ENCODE measurements at regions not wholly inside any gene's neighbourhood (a gene's known extent, or its start where the extent isn't known, plus 50 kb on each side); places are given as distances from the start of the nearest gene placed in this dataset.

DNA sequence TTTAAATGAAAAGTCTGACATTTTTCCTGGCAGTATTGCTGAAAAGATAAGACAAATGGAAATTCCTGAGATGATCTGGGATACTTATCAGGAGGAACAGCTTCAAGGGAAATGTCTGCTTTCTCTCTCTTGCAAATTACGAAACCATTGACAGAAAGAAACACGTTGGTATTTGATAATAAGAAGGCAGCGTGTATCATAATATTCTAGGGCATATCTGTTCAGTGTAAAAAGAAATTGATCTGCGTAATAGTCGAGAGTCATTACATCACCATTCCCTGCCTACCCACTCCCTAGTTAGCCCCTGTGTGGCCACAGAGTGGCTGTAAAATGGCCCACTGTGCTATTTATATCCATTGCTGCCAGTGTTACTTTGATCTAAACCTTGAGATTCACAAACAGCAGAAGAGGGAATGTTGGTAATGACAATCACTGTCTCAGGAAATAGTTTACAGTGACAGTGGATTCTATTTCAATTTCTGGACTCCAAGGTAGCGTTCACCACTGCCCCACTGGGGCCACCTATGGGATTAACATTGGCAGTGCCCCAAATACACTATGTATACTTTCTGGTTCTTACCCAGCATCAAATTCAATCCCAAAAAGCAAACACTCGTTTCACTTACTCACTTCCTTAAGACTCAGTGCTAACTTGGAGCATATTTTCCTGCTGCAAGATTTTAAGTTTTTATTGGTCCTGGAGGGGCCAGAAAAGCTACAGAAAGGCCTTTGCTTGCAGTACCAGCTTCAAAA is 133.4 kb upstream of the GAS1 start:
- Histone ChIP-seq H3K27me3 (ENCODE audit: insufficient read depth, low read length) (no peaks in the 10 kb centered on the region), H2AFZ (ENCODE audit: low read depth, low read length) (no peak overlapping the region), H3K4me3 (ENCODE audit: low read length) (no peak overlapping the region), H3K36me3 (ENCODE audit: insufficient read depth, low read length) (no peaks in the 10 kb centered on the region), H3K9me3 (ENCODE audit: low read length) (no peaks in the 10 kb centered on the region), H3K4me1 (ENCODE audit: insufficient read depth, low read length) (no peaks in the 10 kb centered on the region)

DNA sequence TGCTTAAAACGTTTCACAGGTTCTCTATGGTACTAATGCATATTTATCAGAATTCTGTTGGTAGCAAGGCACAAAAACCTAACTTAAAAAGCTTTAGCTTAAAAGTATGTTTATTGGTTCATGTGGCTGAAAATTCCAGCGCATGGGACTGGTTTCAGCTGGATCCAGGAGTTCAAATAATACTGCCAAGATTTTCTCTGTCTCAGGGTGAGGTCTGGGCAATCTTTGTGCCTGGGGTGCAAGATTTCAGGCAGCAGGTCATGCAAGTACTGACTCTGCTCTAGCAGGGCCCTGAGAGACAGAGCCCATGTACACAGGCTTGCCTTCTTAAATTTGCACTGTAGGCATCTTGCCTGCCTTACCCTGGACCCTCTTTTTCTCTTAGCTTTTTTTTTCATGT is 134.2 kb upstream of the GAS1 start:
- H3K4me3 ChIP-seq (ENCODE audit: low read length) = no peak overlapping the region

DNA sequence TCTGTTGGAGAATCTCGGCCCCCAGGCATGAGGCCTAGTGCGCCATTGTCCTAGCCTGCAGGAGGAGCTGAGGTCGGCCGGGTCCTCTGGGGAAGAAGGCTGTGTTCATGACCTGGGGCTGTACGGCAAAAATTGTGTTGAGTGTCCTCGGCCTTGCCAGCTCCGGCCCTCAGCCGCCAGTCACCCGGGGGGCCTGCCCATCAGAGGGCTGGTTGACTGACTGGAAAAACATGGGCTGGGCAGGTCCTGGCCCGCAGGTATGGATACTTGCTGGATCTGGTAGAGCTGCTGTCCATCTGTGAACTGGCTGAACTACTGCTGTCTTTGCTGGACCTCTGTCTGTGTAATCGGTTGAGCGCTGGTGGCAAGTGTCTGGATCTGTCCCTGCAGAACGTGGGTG is 136.7 kb upstream of the GAS1 start:
- Histone ChIP-seq H3K27me3 (ENCODE audit: insufficient read depth, low read length) (no peaks in the 10 kb centered on the region), H3K36me3 (ENCODE audit: insufficient read depth, low read length) (no peaks in the 10 kb centered on the region), H3K9me3 (ENCODE audit: low read length) (no peaks in the 10 kb centered on the region), H3K4me3 (ENCODE audit: low read length) (no peak overlapping the region), H3K4me1 (ENCODE audit: insufficient read depth, low read length) (no peaks in the 10 kb centered on the region), H2AFZ (ENCODE audit: low read depth, low read length) (no peak overlapping the region)

More for the DNA sequence above, 134.2 kb upstream of the GAS1 start:
- H3K27me3 ChIP-seq (ENCODE audit: insufficient read depth, low read length) = no peaks in the 10 kb centered on the region
- H2AFZ ChIP-seq (ENCODE audit: low read depth, low read length) = no peak overlapping the region
- H3K9me3 ChIP-seq (ENCODE audit: low read length) = no peaks in the 10 kb centered on the region
- H3K36me3 ChIP-seq (ENCODE audit: insufficient read depth, low read length) = no peaks in the 10 kb centered on the region
- H3K4me1 ChIP-seq (ENCODE audit: insufficient read depth, low read length) = no peaks in the 10 kb centered on the region

DNA sequence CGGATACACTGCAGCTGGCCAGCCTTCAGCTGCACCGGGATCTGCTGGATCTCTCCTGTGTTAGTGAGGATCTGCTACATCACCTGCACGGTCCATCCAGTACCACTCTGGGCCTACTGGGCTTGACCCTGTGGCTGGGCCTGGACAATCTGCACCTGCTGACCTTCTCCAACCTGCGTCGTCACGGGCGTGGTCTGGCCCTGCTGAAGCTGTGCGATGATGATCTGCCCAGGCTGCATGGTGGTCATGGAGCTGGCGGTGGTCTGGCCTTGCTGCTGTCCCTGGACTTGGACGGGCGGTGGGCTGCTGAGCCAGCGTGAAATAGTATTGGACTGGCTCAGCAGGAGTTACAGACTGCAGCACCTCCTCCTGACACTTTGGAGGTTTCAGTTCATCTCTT is 137.1 kb upstream of the GAS1 start:
- H3K4me1 ChIP-seq (ENCODE audit: insufficient read depth, low read length) = no peaks in the 10 kb centered on the region
- H2AFZ ChIP-seq (ENCODE audit: low read depth, low read length) = no peak overlapping the region
- H3K36me3 ChIP-seq (ENCODE audit: insufficient read depth, low read length) = no peaks in the 10 kb centered on the region
- H3K9me3 ChIP-seq (ENCODE audit: low read length) = no peaks in the 10 kb centered on the region
- no peak overlapping the region for H3K4me3 ChIP-seq (ENCODE audit: low read length)
- H3K27me3 ChIP-seq (ENCODE audit: insufficient read depth, low read length) = no peaks in the 10 kb centered on the region

DNA sequence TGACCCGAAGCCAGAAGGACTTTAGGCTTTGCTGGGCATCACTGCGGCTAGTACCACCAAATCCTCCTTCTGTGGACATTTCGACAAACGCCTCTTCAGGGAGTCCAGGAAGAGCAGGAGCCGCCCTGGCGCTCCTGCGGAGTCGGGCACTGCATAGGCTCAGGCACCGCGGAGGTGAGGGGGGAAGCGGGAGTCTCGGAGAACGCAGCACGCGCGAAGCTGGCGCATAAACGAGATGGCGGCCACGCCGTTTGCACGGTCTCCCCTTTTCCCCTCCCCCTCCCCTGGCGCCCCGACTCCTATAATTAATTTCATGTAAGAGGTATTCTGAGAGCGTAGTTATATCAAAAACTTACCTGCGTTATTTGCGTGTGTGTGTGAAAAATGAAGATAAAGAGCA is 137.8 kb upstream of the GAS1 start:
- no peak overlapping the region for H3K4me3 ChIP-seq (ENCODE audit: low read length)
- H2AFZ ChIP-seq (ENCODE audit: low read depth, low read length) = no peak overlapping the region
- H3K27me3 ChIP-seq (ENCODE audit: insufficient read depth, low read length) = no peaks in the 10 kb centered on the region
- no peaks in the 10 kb centered on the region for H3K4me1 ChIP-seq (ENCODE audit: insufficient read depth, low read length)
- no peaks in the 10 kb centered on the region for H3K9me3 ChIP-seq (ENCODE audit: low read length)
- H3K36me3 ChIP-seq (ENCODE audit: insufficient read depth, low read length) = no peaks in the 10 kb centered on the region

DNA sequence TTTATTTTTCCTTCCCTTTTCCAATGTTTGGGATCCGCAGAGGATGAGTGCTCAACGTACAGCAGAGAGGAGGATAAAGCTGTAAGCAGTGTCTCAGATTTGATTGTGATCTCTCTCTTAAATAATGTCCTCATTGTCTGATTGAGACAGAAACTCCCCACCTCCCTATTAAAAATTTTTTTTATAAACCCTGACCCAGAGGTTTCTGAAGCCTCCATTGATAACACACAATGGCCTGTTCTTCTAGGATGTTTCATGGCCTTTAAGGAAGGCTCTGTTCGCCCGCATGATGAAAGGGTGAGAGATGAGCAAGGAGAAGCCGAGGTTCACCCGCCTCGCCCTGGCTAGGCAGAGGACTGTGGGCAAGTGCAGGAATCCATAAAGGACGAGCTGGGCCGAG is 138.2 kb upstream of the GAS1 start:
- Histone ChIP-seq H3K4me3 (ENCODE audit: low read length) (no peak overlapping the region), H3K36me3 (ENCODE audit: insufficient read depth, low read length) (no peaks in the 10 kb centered on the region), H3K4me1 (ENCODE audit: insufficient read depth, low read length) (no peaks in the 10 kb centered on the region), H2AFZ (ENCODE audit: low read depth, low read length) (no peak overlapping the region), H3K27me3 (ENCODE audit: insufficient read depth, low read length) (no peaks in the 10 kb centered on the region), H3K9me3 (ENCODE audit: low read length) (no peaks in the 10 kb centered on the region)

DNA sequence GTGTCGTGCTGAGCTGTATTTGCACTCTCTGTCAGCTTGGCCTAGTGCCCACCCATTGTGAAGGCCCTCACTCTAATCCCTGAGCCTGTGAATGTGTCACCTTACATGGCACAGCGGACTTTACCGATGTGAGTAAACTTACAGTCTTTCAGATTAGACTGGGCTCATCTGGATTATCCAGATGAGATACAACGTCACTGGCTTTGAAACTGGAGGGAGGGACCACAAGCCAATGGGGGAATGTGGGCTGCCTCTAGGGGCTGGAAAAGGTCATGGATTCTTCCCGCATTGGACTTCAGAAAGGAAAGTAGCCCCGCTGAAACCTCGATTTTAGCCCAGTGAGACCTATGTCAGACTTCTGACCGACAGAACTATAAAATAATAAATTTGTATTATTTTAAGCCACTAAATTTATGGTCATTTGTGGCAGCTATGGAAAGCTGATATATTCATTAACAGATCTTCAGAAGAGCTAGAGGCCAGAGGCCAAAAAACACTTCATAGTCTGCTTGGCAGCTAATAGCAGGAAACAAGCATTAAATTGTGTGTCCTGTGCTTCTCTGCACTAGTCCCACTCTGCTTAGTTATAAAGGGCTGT is 139.0 kb upstream of the GAS1 start:
- Histone ChIP-seq H3K9me3 (ENCODE audit: low read length) (no peaks in the 10 kb centered on the region), H3K27me3 (ENCODE audit: insufficient read depth, low read length) (no peaks in the 10 kb centered on the region), H3K4me3 (ENCODE audit: low read length) (no peak overlapping the region), H2AFZ (ENCODE audit: low read depth, low read length) (no peak overlapping the region), H3K4me1 (ENCODE audit: insufficient read depth, low read length) (no peaks in the 10 kb centered on the region), H3K36me3 (ENCODE audit: insufficient read depth, low read length) (no peaks in the 10 kb centered on the region)

DNA sequence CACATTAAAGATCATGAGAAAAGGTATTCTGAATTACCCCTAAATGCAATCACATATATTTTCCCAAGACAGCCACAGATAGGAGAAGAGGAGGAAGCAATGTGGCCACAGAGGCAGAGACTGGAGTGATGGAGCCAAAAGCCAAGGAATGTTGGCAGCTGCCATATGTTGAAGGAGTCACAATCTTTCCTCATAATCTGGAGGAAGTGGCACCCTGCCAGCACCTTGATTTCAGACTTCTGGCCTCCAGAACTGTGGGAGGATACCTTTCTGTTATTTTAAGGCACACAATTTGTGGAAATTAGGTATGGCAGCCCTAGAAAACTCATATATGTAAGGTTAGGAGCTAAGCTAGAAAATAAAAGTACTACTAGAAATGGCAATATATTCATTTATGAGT is 139.9 kb upstream of the GAS1 start:
- no peaks in the 10 kb centered on the region for H3K27me3 ChIP-seq (ENCODE audit: insufficient read depth, low read length)
- no peak overlapping the region for H2AFZ ChIP-seq (ENCODE audit: low read depth, low read length)
- no peaks in the 10 kb centered on the region for H3K9me3 ChIP-seq (ENCODE audit: low read length)
- no peaks in the 10 kb centered on the region for H3K4me1 ChIP-seq (ENCODE audit: insufficient read depth, low read length)
- no peaks in the 10 kb centered on the region for H3K36me3 ChIP-seq (ENCODE audit: insufficient read depth, low read length)
- no peak overlapping the region for H3K4me3 ChIP-seq (ENCODE audit: low read length)

DNA sequence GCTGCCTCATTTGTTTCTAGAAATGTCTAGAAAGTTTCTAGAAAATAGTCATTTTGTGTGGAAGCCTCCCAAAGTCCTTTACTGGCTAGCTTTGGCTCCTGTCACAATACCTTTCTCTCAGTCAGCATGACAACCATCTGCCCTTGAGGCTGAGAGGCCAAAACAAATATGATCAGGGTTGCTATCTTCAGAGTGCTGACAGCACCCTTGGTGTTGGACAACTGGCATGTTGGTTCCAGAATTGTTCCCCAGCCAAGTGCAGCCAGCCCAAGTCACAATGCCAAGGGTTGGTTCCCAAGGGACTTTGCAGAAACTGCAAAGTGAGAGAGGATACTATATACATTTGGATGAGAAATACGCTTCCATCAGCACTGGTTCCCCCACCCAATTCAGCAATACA is 140.9 kb upstream of the GAS1 start:
- H3K4me3 ChIP-seq (ENCODE audit: low read length) = no peak overlapping the region
- H3K4me1 ChIP-seq (ENCODE audit: insufficient read depth, low read length) = no peaks in the 10 kb centered on the region
- H3K27me3 ChIP-seq (ENCODE audit: insufficient read depth, low read length) = no peaks in the 10 kb centered on the region
- no peaks in the 10 kb centered on the region for H3K36me3 ChIP-seq (ENCODE audit: insufficient read depth, low read length)
- no peak overlapping the region for H2AFZ ChIP-seq (ENCODE audit: low read depth, low read length)
- H3K9me3 ChIP-seq (ENCODE audit: low read length) = no peaks in the 10 kb centered on the region

DNA sequence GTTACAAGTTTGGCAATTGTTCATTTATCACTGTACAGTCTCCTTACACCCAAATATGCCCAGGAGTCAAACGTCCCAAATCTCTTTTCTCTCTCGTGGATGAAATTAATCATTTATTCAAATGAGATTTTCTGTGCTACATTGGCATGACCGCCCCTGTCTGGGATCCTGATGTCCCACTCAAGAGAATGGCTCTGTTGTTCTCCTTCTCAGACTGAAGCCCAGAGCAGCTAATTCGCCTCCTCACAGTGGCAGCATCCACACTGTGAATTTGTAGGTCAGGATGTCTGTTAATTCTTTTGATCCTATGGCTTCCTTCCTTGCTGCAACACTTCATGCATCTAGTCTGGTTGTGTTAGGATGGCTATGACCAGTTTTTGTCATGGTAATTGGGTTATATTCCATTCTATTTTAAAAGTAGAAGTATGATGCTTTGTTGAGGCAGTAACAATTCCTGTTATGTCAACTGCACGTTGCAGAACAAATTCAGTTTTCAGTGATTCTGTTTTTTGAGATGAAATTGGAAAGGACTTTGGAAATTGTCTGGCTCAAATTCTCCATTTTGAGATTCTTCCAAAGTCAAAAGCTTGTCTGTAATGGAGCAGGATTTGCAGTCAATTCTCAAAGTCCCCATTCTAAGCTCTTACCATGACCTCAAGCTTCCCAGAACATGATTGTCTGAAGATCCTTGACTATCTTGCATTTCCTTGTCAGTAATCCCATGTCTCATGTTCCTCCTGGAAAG is 141.5 kb upstream of the GAS1 start:
- no peaks in the 10 kb centered on the region for H3K9me3 ChIP-seq (ENCODE audit: low read length)
- no peaks in the 10 kb centered on the region for H3K4me1 ChIP-seq (ENCODE audit: insufficient read depth, low read length)
- no peak overlapping the region for H3K4me3 ChIP-seq (ENCODE audit: low read length)
- H3K27me3 ChIP-seq (ENCODE audit: insufficient read depth, low read length) = no peaks in the 10 kb centered on the region
- no peak overlapping the region for H2AFZ ChIP-seq (ENCODE audit: low read depth, low read length)
- no peaks in the 10 kb centered on the region for H3K36me3 ChIP-seq (ENCODE audit: insufficient read depth, low read length)

DNA sequence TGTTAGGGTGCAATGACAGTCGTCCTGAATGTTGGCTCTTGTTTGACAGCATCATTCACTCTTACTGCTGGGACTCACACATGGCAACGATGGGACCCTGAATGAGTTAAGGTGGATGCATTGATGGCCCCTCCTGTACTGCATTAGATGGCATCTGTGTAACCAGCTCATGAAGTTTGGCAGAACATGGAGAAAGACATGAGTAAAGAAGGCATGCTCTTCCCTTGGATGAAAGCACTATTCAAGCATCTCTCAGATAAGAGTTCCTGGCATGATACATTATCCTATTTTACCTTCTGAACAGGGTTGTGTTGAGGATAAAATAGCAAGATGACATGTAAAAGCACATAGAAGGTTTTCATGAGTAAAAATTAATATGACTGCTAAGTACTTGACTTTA is 142.2 kb upstream of the GAS1 start:
- Histone ChIP-seq H3K27me3 (ENCODE audit: insufficient read depth, low read length) (no peaks in the 10 kb centered on the region), H3K36me3 (ENCODE audit: insufficient read depth, low read length) (no peaks in the 10 kb centered on the region), H3K9me3 (ENCODE audit: low read length) (no peaks in the 10 kb centered on the region), H3K4me3 (ENCODE audit: low read length) (no peak overlapping the region), H2AFZ (ENCODE audit: low read depth, low read length) (no peak overlapping the region), H3K4me1 (ENCODE audit: insufficient read depth, low read length) (no peaks in the 10 kb centered on the region)

DNA sequence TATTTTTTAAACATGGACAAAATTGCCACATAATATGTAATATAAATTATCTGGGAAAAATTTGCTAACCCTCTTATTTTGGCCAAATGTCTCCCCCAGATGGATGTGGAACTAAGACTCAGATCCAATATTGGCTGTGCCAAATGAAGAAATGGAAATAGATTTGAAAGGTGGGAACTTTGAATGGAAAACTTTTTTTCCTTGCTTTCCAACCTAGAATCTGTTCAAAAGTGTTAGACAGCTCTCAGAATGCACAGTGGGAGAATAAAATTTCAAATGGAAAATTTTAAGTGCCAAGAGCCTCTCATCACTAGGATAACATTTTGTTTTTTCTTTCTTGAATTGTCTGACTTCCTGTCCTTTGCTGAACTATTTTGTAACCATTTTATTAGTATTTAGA is 142.6 kb upstream of the GAS1 start:
- Histone ChIP-seq H3K4me1 (ENCODE audit: insufficient read depth, low read length) (no peaks in the 10 kb centered on the region), H3K9me3 (ENCODE audit: low read length) (no peaks in the 10 kb centered on the region), H3K27me3 (ENCODE audit: insufficient read depth, low read length) (no peaks in the 10 kb centered on the region), H3K4me3 (ENCODE audit: low read length) (no peak overlapping the region), H2AFZ (ENCODE audit: low read depth, low read length) (no peak overlapping the region), H3K36me3 (ENCODE audit: insufficient read depth, low read length) (no peaks in the 10 kb centered on the region)

DNA sequence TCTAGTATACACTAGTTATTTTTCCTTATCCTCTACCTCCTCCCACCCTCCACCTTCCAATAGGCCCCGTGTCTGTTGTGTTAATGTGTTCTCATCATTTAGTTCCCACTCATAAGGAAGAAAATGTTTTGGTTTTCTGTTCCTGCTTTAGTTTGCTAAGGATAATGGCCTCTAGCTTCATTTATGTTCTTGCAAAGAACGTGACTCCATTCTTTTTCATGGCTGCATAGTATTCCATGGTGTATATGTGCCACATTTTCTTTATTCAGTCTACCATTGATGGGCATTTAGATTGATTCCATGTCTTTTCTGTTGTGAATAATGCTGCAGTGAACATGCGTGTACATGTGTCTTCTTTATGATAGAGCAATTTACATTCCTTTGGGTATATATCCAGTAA is 146.5 kb upstream of the GAS1 start:
- Histone ChIP-seq H3K4me1 (ENCODE audit: insufficient read depth, low read length) (no peaks in the 10 kb centered on the region), H3K36me3 (ENCODE audit: insufficient read depth, low read length) (no peaks in the 10 kb centered on the region), H3K4me3 (ENCODE audit: low read length) (no peak overlapping the region), H3K27me3 (ENCODE audit: insufficient read depth, low read length) (no peaks in the 10 kb centered on the region), H2AFZ (ENCODE audit: low read depth, low read length) (no peak overlapping the region), H3K9me3 (ENCODE audit: low read length) (no peaks in the 10 kb centered on the region)

Measured in neuron (in vitro differentiated cells).